ENCODE measurements at regions not wholly inside any gene's neighbourhood (a gene's known extent, or its start where the extent isn't known, plus 50 kb on each side); places are given as distances from the start of the nearest gene placed in this dataset.

GRCh38 chr6:109306733-109307132 lies 75.5 kb downstream of the CD164 start:
- peaks cover 8% of the 10 kb centered on the region for H3K4me1 ChIP-seq
- H3K4me3 ChIP-seq (ENCODE audit: low read depth, low read length) = no peak overlapping the region
- no peaks in the 10 kb centered on the region for H3K27me3 ChIP-seq
- H3K9me3 ChIP-seq = no peaks in the 10 kb centered on the region
- H3K36me3 ChIP-seq = no peaks in the 10 kb centered on the region
- no peak for TF ChIP-seq CTCF (IDR thresholded peaks at IDR 0.05; ENCODE audit: low read depth, low read length)
- no peak for DNase-seq

- no peak for DNase-seq
- Histone ChIP-seq H3K4me1 (peaks cover 8% of the 10 kb centered on the region), H3K4me3 (ENCODE audit: low read depth, low read length) (no peak overlapping the region), H3K9me3 (no peaks in the 10 kb centered on the region), H3K36me3 (no peaks in the 10 kb centered on the region), H3K27me3 (no peaks in the 10 kb centered on the region)
- no peak for TF ChIP-seq CTCF (IDR thresholded peaks at IDR 0.05; ENCODE audit: low read depth, low read length)
Observed at GRCh38 chr6:109305028-109305427, 77.2 kb downstream of the CD164 start.

- peaks cover 8% of the 10 kb centered on the region for H3K4me1 ChIP-seq
- H3K4me3 ChIP-seq (ENCODE audit: low read depth, low read length) = no peak overlapping the region
- DNase-seq = no peak
Observed at GRCh38 chr6:109304284-109305015, 77.8 kb downstream of the CD164 start.

GRCh38 chr6:109303640-109304283 lies 78.5 kb downstream of the CD164 start:
- H3K4me1 ChIP-seq = peaks cover 8% of the 10 kb centered on the region
- TF ChIP-seq CTCF (IDR thresholded peaks at IDR 0.05; ENCODE audit: low read depth, low read length) = no peak
- DNase-seq = no peak
- H3K9me3 ChIP-seq = no peaks in the 10 kb centered on the region
- no peaks in the 10 kb centered on the region for H3K36me3 ChIP-seq
- no peaks in the 10 kb centered on the region for H3K27me3 ChIP-seq
- no peak overlapping the region for H3K4me3 ChIP-seq (ENCODE audit: low read depth, low read length)

More at GRCh38 chr6:109304284-109305015, 77.8 kb downstream of the CD164 start:
- H3K27me3 ChIP-seq = no peaks in the 10 kb centered on the region
- no peaks in the 10 kb centered on the region for H3K36me3 ChIP-seq
- H3K9me3 ChIP-seq = no peaks in the 10 kb centered on the region
- TF ChIP-seq CTCF (IDR thresholded peaks at IDR 0.05; ENCODE audit: low read depth, low read length) = no peak

- H3K4me1 ChIP-seq = peaks cover 8% of the 10 kb centered on the region
- no peaks in the 10 kb centered on the region for H3K9me3 ChIP-seq
- H3K27me3 ChIP-seq = no peaks in the 10 kb centered on the region
- H3K36me3 ChIP-seq = no peaks in the 10 kb centered on the region
- DNase-seq = no peak
- no peak overlapping the region for H3K4me3 ChIP-seq (ENCODE audit: low read depth, low read length)
- no peak for TF ChIP-seq CTCF (IDR thresholded peaks at IDR 0.05; ENCODE audit: low read depth, low read length)
Observed at GRCh38 chr6:109303164-109303563, 79.1 kb downstream of the CD164 start.

GRCh38 chr6:109302176-109302575 lies 80.1 kb downstream of the CD164 start:
- Histone ChIP-seq H3K4me1 (peaks cover 7% of the 10 kb centered on the region), H3K9me3 (no peaks in the 10 kb centered on the region), H3K4me3 (ENCODE audit: low read depth, low read length) (no peak overlapping the region), H3K36me3 (no peaks in the 10 kb centered on the region), H3K27me3 (no peaks in the 10 kb centered on the region)
- TF ChIP-seq CTCF (IDR thresholded peaks at IDR 0.05; ENCODE audit: low read depth, low read length) = no peak
- DNase-seq = no peak

All from BE2C (cell line).